ENCODE measurements at regions not wholly inside any gene's neighbourhood (a gene's known extent, or its start where the extent isn't known, plus 50 kb on each side); places are given as distances from the start of the nearest gene placed in this dataset.

GRCh38 chr3:72441284-72441994 lies 406.8 kb downstream of the SHQ1 start:
- no peak for DNase-seq (ENCODE audit: extremely low spot score)
- Histone ChIP-seq H3K9me3 (no peaks in the 10 kb centered on the region), H3K4me1 (peaks cover 33 to 80% (median 67%) of the 10 kb centered on the region in 4 donors), H3K27me3 (no peaks in the 10 kb centered on the region), H3K27ac (replicated peaks in 1 of 4) (no peak overlapping the region), H3K36me3 (no peaks in the 10 kb centered on the region), H3K4me3 (no peak overlapping the region)
- 90% methylated on average over 5 of the region's 5 CpGs for WGBS
- intact Hi-C loops (cut with DNase I): no loop called here
- TF ChIP-seq POLR2A (IDR thresholded peaks at IDR 0.05; ENCODE audit: low read depth) (no peak), EP300 (IDR thresholded peaks at IDR 0.05) (no peak), POLR2AphosphoS5 (IDR thresholded peaks at IDR 0.05) (no peak), CTCF (IDR thresholded peaks at IDR 0.05) (no peak)

GRCh38 chr3:72440491-72440890 lies 407.8 kb downstream of the SHQ1 start:
- intact Hi-C loops (cut with DNase I): no loop called here

GRCh38 chr3:72439321-72440183 lies 408.7 kb downstream of the SHQ1 start:
- WGBS: 67% methylated on average over 5 of the region's 5 CpGs
- peaks cover 28 to 75% (median 52%) of the 10 kb centered on the region in 4 donors for H3K4me1 ChIP-seq

More at GRCh38 chr3:72440491-72440890, 407.8 kb downstream of the SHQ1 start:
- H3K27ac ChIP-seq (replicated peaks in 1 of 4): no peak overlapping the region
- TF ChIP-seq POLR2A (IDR thresholded peaks at IDR 0.05; ENCODE audit: low read depth) (no peak), POLR2AphosphoS5 (IDR thresholded peaks at IDR 0.05) (no peak), CTCF (IDR thresholded peaks at IDR 0.05) (no peak), EP300 (IDR thresholded peaks at IDR 0.05) (no peak)
- no peaks in the 10 kb centered on the region for H3K9me3 ChIP-seq
- no peaks in the 10 kb centered on the region for H3K27me3 ChIP-seq
- H3K4me3 ChIP-seq: no peak overlapping the region
- H3K4me1 ChIP-seq: peaks cover 33 to 84% (median 62%) of the 10 kb centered on the region in 4 donors
- H3K36me3 ChIP-seq: peaks cover 0 to 3% (median 0%) of the 10 kb centered on the region in 4 donors
- DNase-seq (ENCODE audit: extremely low spot score): no peak
- WGBS: 83% methylated on average over 4 of the region's 4 CpGs

More at GRCh38 chr3:72439321-72440183, 408.7 kb downstream of the SHQ1 start:
- Histone ChIP-seq H3K9me3 (no peaks in the 10 kb centered on the region), H3K4me3 (no peak overlapping the region), H3K27me3 (no peaks in the 10 kb centered on the region), H3K27ac (replicated peaks in 1 of 4) (no peak overlapping the region), H3K36me3 (peaks cover 0 to 3% (median 0%) of the 10 kb centered on the region in 4 donors)
- DNase-seq (ENCODE audit: extremely low spot score): no peak
- intact Hi-C loops (cut with DNase I): no loop called here
- TF ChIP-seq POLR2AphosphoS5 (IDR thresholded peaks at IDR 0.05) (no peak), POLR2A (IDR thresholded peaks at IDR 0.05; ENCODE audit: low read depth) (no peak), EP300 (IDR thresholded peaks at IDR 0.05) (no peak), CTCF (IDR thresholded peaks at IDR 0.05) (no peak)

All from esophagus muscularis mucosa (tissue), 4 donors.